Brain microvascular endothelial cell (primary cell): ENCODE measurements at regions not wholly inside any gene's neighbourhood (a gene's known extent, or its start where the extent isn't known, plus 50 kb on each side); places are given as distances from the start of the nearest gene placed in this dataset.

Source experiments
- DNase-seq: peaks from one replicate; pipeline ENCODE4 v3.0.0-alpha.2; 2020
- H3K27ac ChIP-seq: fragments of 250-450 bp; sonication (Bioruptor Pico); 2 replicates; pipeline ENCODE4 v1.5.1; 2020; ENCODE audit warnings: mild to moderate bottlenecking, moderate library complexity
- H3K27me3 ChIP-seq: fragments of 250-450 bp; sonication (Bioruptor Pico); replicated peaks from 2 replicates; pipeline ENCODE4 v1.5.1; 2020; ENCODE audit warnings: mild to moderate bottlenecking
- H3K36me3 ChIP-seq: fragments of 250-450 bp; sonication (Bioruptor Pico); replicated peaks from 2 replicates; pipeline ENCODE4 v1.5.1; 2020; ENCODE audit warnings: mild to moderate bottlenecking
- H3K4me3 ChIP-seq: 2 replicates; pipeline ENCODE4 v1.5.1; 2011; ENCODE audit warnings: low read depth, mild to moderate bottlenecking, control low read depth, low read length, moderate library complexity
- in situ Hi-C: cut with HindIII; loops from 2 replicates; pipeline ENCODE4 v1.10.0; 2017; ENCODE audit warnings: low sequenced_read_pairs, low pct_ligation_motif_present
- TF ChIP-seq, protein P1 (sequence below): IDR thresholded peaks from 2 replicates; pipeline ENCODE4 v1.5.1; 2011; ENCODE audit warnings: low read depth, mild to moderate bottlenecking, moderate library complexity, low read length, control low read depth, inconsistent platforms; ENCODE audit errors: missing control alignments

DNA sequence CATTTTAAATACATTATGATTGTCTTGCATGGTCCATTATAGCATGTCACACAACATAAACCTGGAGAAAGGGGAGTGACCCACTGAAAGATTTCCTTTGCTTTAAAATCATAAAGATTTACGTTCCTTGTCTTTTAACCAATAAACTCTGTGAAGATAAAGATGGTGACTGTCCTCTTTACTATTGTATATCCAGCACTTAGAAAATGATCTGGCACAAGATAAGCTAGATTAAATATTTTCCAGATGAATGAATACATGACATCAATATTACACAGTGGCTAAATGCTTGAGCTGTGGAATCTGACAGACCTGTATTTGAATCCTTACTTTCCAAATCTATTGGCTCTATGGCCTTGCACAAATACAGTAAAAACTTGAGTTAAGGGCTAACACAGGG lies 938.4 kb downstream of the SORCS1 start:
- Histone ChIP-seq H3K4me3 (no peak overlapping the region), H3K27ac (no peak overlapping the region), H3K36me3 (no peaks in the 10 kb centered on the region), H3K27me3 (no peaks in the 10 kb centered on the region)
- no peak for DNase-seq
- TF ChIP-seq, protein P1, sequence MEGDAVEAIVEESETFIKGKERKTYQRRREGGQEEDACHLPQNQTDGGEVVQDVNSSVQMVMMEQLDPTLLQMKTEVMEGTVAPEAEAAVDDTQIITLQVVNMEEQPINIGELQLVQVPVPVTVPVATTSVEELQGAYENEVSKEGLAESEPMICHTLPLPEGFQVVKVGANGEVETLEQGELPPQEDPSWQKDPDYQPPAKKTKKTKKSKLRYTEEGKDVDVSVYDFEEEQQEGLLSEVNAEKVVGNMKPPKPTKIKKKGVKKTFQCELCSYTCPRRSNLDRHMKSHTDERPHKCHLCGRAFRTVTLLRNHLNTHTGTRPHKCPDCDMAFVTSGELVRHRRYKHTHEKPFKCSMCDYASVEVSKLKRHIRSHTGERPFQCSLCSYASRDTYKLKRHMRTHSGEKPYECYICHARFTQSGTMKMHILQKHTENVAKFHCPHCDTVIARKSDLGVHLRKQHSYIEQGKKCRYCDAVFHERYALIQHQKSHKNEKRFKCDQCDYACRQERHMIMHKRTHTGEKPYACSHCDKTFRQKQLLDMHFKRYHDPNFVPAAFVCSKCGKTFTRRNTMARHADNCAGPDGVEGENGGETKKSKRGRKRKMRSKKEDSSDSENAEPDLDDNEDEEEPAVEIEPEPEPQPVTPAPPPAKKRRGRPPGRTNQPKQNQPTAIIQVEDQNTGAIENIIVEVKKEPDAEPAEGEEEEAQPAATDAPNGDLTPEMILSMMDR = no peak
- in situ Hi-C loops = no loop called here

DNA sequence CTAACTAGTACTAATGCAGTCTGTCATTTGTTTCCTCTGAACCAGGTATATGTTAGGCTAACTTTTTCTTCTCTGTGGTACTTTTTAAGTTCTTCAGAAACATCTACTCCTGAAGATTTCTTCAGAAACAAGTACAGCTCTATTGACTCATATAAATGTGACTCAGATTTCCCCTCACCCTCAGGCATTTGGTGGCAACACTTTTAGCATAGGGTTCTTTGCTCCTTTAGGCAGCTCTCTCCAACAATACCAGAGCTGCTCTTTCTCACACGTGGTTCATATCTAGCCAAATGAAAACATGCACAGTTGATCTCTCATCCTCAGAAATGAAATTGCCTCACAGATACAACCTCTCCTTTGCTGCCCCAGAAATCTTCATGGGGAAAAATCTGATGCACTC lies 939.8 kb downstream of the SORCS1 start:
- Histone ChIP-seq H3K27ac (no peak overlapping the region), H3K27me3 (no peaks in the 10 kb centered on the region), H3K4me3 (no peak overlapping the region), H3K36me3 (no peaks in the 10 kb centered on the region)
- in situ Hi-C loops = no loop called here
- TF ChIP-seq, protein P1 = no peak
- DNase-seq = no peak

DNA sequence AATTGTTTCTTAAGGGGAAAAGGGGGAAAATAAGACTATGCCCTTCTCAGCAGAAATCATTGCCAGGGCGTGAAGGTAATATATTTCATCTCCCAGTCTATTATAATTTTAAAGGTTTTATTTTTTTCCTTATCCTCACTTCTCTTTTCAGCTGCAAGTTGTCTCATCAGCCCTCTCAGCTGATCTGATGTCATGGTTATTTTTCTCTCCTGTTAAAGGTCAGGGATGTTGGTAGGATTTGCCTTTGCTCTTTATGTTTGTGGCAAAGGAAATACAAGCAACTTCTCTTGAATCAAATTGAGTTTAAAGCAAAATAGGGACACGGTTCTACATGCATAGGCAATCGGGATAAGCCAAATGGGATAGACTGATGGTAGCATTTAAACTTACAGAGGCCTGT lies 946.9 kb downstream of the SORCS1 start:
- Histone ChIP-seq H3K36me3 (no peaks in the 10 kb centered on the region), H3K27me3 (no peaks in the 10 kb centered on the region), H3K4me3 (no peak overlapping the region), H3K27ac (no peak overlapping the region)
- in situ Hi-C loops = no loop called here
- TF ChIP-seq, protein P1 = no peak
- DNase-seq = no peak

DNA sequence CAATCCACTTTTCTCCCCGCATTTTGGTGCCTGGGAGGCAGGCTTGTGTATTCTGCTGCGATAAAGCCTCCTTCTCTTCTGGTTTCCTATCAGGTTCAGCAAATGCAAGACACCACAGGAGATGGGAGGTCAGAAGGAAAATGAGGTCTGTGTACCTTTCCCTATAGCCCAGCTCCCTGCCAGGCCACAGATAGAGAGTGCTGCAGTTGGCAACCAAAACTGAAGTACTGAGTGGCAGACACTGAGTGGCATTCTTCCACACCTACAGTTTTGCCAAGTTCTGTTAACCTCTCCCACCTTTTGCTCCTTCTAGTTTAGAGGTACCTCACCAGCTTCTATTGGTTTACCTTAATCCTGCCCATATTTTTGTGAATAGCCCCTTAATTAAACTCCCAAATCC lies 948.4 kb downstream of the SORCS1 start:
- H3K27me3 ChIP-seq = no peaks in the 10 kb centered on the region
- TF ChIP-seq, protein P1 = no peak
- no peak overlapping the region for H3K27ac ChIP-seq
- no peak for DNase-seq
- H3K36me3 ChIP-seq = no peaks in the 10 kb centered on the region
- H3K4me3 ChIP-seq = no peak overlapping the region
- in situ Hi-C loops = no loop called here

DNA sequence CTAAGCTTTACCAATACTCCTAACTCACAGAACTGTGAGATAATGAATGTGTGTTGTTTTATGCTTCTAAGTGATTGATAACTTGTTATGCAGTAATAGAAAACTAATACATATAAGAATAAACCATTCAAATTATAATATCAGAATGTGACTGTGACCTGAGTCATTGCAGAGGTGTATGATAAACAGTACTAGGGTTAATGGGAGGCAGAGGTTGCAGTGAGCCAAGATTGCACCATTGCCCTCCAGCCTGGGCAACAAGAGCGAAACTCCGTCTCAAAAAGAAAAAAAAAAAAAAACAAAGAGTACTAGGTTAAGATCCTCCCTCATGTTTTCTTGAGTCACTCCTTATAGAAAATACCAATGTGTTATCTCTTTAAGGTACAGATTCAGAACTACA lies 950.3 kb downstream of the SORCS1 start:
- H3K27ac ChIP-seq = no peak overlapping the region
- H3K4me3 ChIP-seq = no peak overlapping the region
- H3K27me3 ChIP-seq = no peaks in the 10 kb centered on the region
- no peaks in the 10 kb centered on the region for H3K36me3 ChIP-seq
- DNase-seq = no peak
- TF ChIP-seq, protein P1 = no peak
- in situ Hi-C loops = no loop called here

DNA sequence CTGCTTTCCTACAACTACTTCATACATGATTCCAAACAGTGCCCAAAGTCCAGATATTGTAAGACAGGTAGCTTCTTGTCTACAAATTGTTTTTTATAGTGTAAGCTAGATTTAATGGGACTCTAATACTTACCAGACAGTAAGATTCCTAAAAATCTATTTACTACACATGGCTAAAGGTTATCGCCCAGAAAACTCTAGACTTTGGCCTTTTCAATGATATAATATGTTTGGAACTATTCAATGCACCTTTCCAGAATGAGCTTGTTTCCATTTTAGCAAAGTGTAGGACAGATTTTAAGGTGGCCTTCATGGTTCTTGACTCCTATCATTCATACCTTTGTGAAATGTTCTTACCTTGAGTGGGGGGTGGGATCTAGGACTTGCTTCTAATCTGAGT lies 951.0 kb downstream of the SORCS1 start:
- in situ Hi-C loops = no loop called here
- Histone ChIP-seq H3K27ac (no peak overlapping the region), H3K27me3 (no peaks in the 10 kb centered on the region), H3K4me3 (no peak overlapping the region), H3K36me3 (no peaks in the 10 kb centered on the region)
- TF ChIP-seq, protein P1 = no peak
- DNase-seq = no peak
